ENCODE measurements at regions not wholly inside any gene's neighbourhood (a gene's known extent, or its start where the extent isn't known, plus 50 kb on each side); places are given as distances from the start of the nearest gene placed in this dataset.
"Not testable (repeated sequence)": the region's sequence is repeated elsewhere in the genome, so short reads cannot be mapped to it uniquely, and the experiment has no call there.

- not testable (repeated sequence) for H3K36me3 Mint-ChIP-seq (ENCODE audit: insufficient read depth); H3K27me3 Mint-ChIP-seq (ENCODE audit: low read depth); DNase-seq; ATAC-seq; H3K4me1 Mint-ChIP-seq (ENCODE audit: low read depth); H3K4me3 Mint-ChIP-seq
- peaks cover 13% of the 10 kb centered on the region for H3K9me3 Mint-ChIP-seq
These were observed 316.5 kb upstream of the FZD8 start for GRCh38 chr10:35958609-35959008.

GRCh38 chr10:35950701-35951100 lies 308.6 kb upstream of the FZD8 start:
- no peaks in the 10 kb centered on the region for H3K27me3 Mint-ChIP-seq (ENCODE audit: low read depth)
- H3K9me3 Mint-ChIP-seq, result peaks cover 8% of the 10 kb centered on the region
- DNase-seq, result no peak
- H3K36me3 Mint-ChIP-seq (ENCODE audit: insufficient read depth), result no peaks in the 10 kb centered on the region
- H3K4me1 Mint-ChIP-seq (ENCODE audit: low read depth), result no peaks in the 10 kb centered on the region
- no peak for ATAC-seq
- no peak overlapping the region for H3K4me3 Mint-ChIP-seq

- H3K36me3 Mint-ChIP-seq (ENCODE audit: insufficient read depth), result no peaks in the 10 kb centered on the region
- H3K4me1 Mint-ChIP-seq (ENCODE audit: low read depth), result no peaks in the 10 kb centered on the region
- no peak for ATAC-seq
- H3K9me3 Mint-ChIP-seq, result peaks cover 5% of the 10 kb centered on the region
- H3K4me3 Mint-ChIP-seq, result no peak overlapping the region
- H3K27me3 Mint-ChIP-seq (ENCODE audit: low read depth), result no peaks in the 10 kb centered on the region
- no peak for DNase-seq
These were observed 308.1 kb upstream of the FZD8 start for GRCh38 chr10:35950226-35950625.

- Mint-ChIP-seq H3K27me3 (ENCODE audit: low read depth) (no peaks in the 10 kb centered on the region), H3K9me3 (peaks cover 5% of the 10 kb centered on the region), H3K36me3 (ENCODE audit: insufficient read depth) (no peaks in the 10 kb centered on the region), H3K4me1 (ENCODE audit: low read depth) (no peaks in the 10 kb centered on the region), H3K4me3 (no peak overlapping the region)
- ATAC-seq (no peak), DNase-seq (no peak)
These were observed 307.7 kb upstream of the FZD8 start for GRCh38 chr10:35949811-35950211.

GRCh38 chr10:35946556-35946955 lies 304.5 kb upstream of the FZD8 start:
- H3K9me3 Mint-ChIP-seq, result no peaks in the 10 kb centered on the region
- H3K36me3 Mint-ChIP-seq (ENCODE audit: insufficient read depth), result no peaks in the 10 kb centered on the region
- no peaks in the 10 kb centered on the region for H3K4me1 Mint-ChIP-seq (ENCODE audit: low read depth)
- no peak overlapping the region for H3K4me3 Mint-ChIP-seq
- H3K27me3 Mint-ChIP-seq (ENCODE audit: low read depth), result no peaks in the 10 kb centered on the region
- DNase-seq (no peak), ATAC-seq (no peak)

- Mint-ChIP-seq H3K4me3 (no peak overlapping the region), H3K27me3 (ENCODE audit: low read depth) (no peaks in the 10 kb centered on the region), H3K36me3 (ENCODE audit: insufficient read depth) (no peaks in the 10 kb centered on the region), H3K9me3 (no peaks in the 10 kb centered on the region), H3K4me1 (ENCODE audit: low read depth) (no peaks in the 10 kb centered on the region)
- DNase-seq, result no peak
- ATAC-seq, result no peak
These were observed 300.0 kb upstream of the FZD8 start for GRCh38 chr10:35942057-35942456.

- DNase-seq (no peak), ATAC-seq (no peak)
- Mint-ChIP-seq H3K4me3 (no peak overlapping the region), H3K27me3 (ENCODE audit: low read depth) (no peaks in the 10 kb centered on the region), H3K36me3 (ENCODE audit: insufficient read depth) (no peaks in the 10 kb centered on the region), H3K4me1 (ENCODE audit: low read depth) (no peaks in the 10 kb centered on the region), H3K9me3 (no peaks in the 10 kb centered on the region)
These were observed 298.3 kb upstream of the FZD8 start for GRCh38 chr10:35940141-35941041.

- no peak for ATAC-seq
- H3K4me1 Mint-ChIP-seq (ENCODE audit: low read depth), result no peaks in the 10 kb centered on the region
- H3K27me3 Mint-ChIP-seq (ENCODE audit: low read depth), result no peaks in the 10 kb centered on the region
- no peaks in the 10 kb centered on the region for H3K36me3 Mint-ChIP-seq (ENCODE audit: insufficient read depth)
- DNase-seq, result no peak
- no peak overlapping the region for H3K4me3 Mint-ChIP-seq
- H3K9me3 Mint-ChIP-seq, result no peaks in the 10 kb centered on the region
These were observed 296.1 kb upstream of the FZD8 start for GRCh38 chr10:35938160-35938559.

GRCh38 chr10:35937546-35937945 lies 295.4 kb upstream of the FZD8 start:
- no peaks in the 10 kb centered on the region for H3K36me3 Mint-ChIP-seq (ENCODE audit: insufficient read depth)

GRCh38 chr10:35934642-35934995 lies 292.5 kb upstream of the FZD8 start:
- DNase-seq (no peak), ATAC-seq (no peak)
- Mint-ChIP-seq H3K4me1 (ENCODE audit: low read depth) (no peaks in the 10 kb centered on the region), H3K27me3 (ENCODE audit: low read depth) (no peaks in the 10 kb centered on the region), H3K36me3 (ENCODE audit: insufficient read depth) (no peaks in the 10 kb centered on the region), H3K9me3 (peaks cover 8% of the 10 kb centered on the region), H3K4me3 (no peak overlapping the region)

More at GRCh38 chr10:35937546-35937945, 295.4 kb upstream of the FZD8 start:
- DNase-seq, result no peak
- Mint-ChIP-seq H3K27me3 (ENCODE audit: low read depth) (no peaks in the 10 kb centered on the region), H3K4me3 (no peak overlapping the region), H3K9me3 (no peaks in the 10 kb centered on the region), H3K4me1 (ENCODE audit: low read depth) (no peaks in the 10 kb centered on the region)
- ATAC-seq, result no peak

GRCh38 chr10:35933940-35934641 lies 292.0 kb upstream of the FZD8 start:
- no peaks in the 10 kb centered on the region for H3K27me3 Mint-ChIP-seq (ENCODE audit: low read depth)
- H3K4me1 Mint-ChIP-seq (ENCODE audit: low read depth), result no peaks in the 10 kb centered on the region
- ATAC-seq (no peak), DNase-seq (no peak)
- H3K4me3 Mint-ChIP-seq, result no peak overlapping the region
- peaks cover 8% of the 10 kb centered on the region for H3K9me3 Mint-ChIP-seq
- H3K36me3 Mint-ChIP-seq (ENCODE audit: insufficient read depth), result no peaks in the 10 kb centered on the region

- peaks cover 8% of the 10 kb centered on the region for H3K9me3 Mint-ChIP-seq
- DNase-seq (no peak), ATAC-seq (no peak)
- H3K4me3 Mint-ChIP-seq, result no peak overlapping the region
- no peaks in the 10 kb centered on the region for H3K27me3 Mint-ChIP-seq (ENCODE audit: low read depth)
- H3K4me1 Mint-ChIP-seq (ENCODE audit: low read depth), result no peaks in the 10 kb centered on the region
- no peaks in the 10 kb centered on the region for H3K36me3 Mint-ChIP-seq (ENCODE audit: insufficient read depth)
These were observed 291.4 kb upstream of the FZD8 start for GRCh38 chr10:35933491-35933890.

- H3K36me3 Mint-ChIP-seq (ENCODE audit: insufficient read depth); H3K9me3 Mint-ChIP-seq; H3K4me3 Mint-ChIP-seq; H3K4me1 Mint-ChIP-seq (ENCODE audit: low read depth); ATAC-seq; DNase-seq; H3K27me3 Mint-ChIP-seq (ENCODE audit: low read depth): not testable (repeated sequence)
These were observed 287.9 kb upstream of the FZD8 start for GRCh38 chr10:35929962-35930361.

- Mint-ChIP-seq H3K9me3 (peaks cover 8% of the 10 kb centered on the region), H3K27me3 (ENCODE audit: low read depth) (no peaks in the 10 kb centered on the region), H3K4me1 (ENCODE audit: low read depth) (no peaks in the 10 kb centered on the region), H3K36me3 (ENCODE audit: insufficient read depth) (no peaks in the 10 kb centered on the region), H3K4me3 (no peak overlapping the region)
- DNase-seq, result no peak
- no peak for ATAC-seq
These were observed 286.7 kb upstream of the FZD8 start for GRCh38 chr10:35928748-35929147.

- Mint-ChIP-seq H3K4me3 (no peak overlapping the region), H3K36me3 (ENCODE audit: insufficient read depth) (no peaks in the 10 kb centered on the region), H3K4me1 (ENCODE audit: low read depth) (no peaks in the 10 kb centered on the region), H3K9me3 (peaks cover 8% of the 10 kb centered on the region), H3K27me3 (ENCODE audit: low read depth) (no peaks in the 10 kb centered on the region)
- DNase-seq, result no peak
- ATAC-seq, result no peak
These were observed 285.9 kb upstream of the FZD8 start for GRCh38 chr10:35927990-35928488.
